HCT116 (cell line): ENCODE measurements at regions not wholly inside any gene's neighbourhood (a gene's known extent, or its start where the extent isn't known, plus 50 kb on each side); places are given as distances from the start of the nearest gene placed in this dataset.

Source experiments
- ATAC-seq: fragments of 200-7000 bp; cut with Tn5 transposase; 2 replicates; pipeline ENCODE4 v1.9.1; 2020; ENCODE audit warnings: mild to moderate bottlenecking, moderate library complexity
- BruUV-seq: library from RNA; stranded (reverse); fragments of 400-500 nt; replicated peaks from 2 replicates; lab custom pipeline; 2021; lab: Mats Ljungman, UMichigan
- CTCF ChIA-PET: fragments of 300-600 bp; sonication (Branson Sonifier 250); formaldehyde crosslinking; loops from one replicate; lab custom pipeline; 2021; ENCODE audit warnings: antibody characterized with exemption; lab: Charles Lee
- POLR2A ChIA-PET: fragments of 300-600, 350-600 bp; sonication (Branson Sonifier 250); formaldehyde crosslinking; loops from one replicate; lab custom pipeline; 2021; ENCODE audit warnings: antibody characterized with exemption; lab: Charles Lee
- RAD21 ChIA-PET, 2 experiments: fragments of 300-600 bp; sonication (Branson Sonifier 250); formaldehyde crosslinking; loops; one replicate each; lab custom pipeline; 2023; ENCODE audit warnings: low total read pairs in 2 of 2; ENCODE audit not compliant: uncharacterized antibody in 2 of 2, unreplicated experiment in 2 of 2, low non-redundant PET in 1 of 2; lab: Charles Lee
- DNase-seq: peaks from one replicate; pipeline ENCODE4 v3.0.0-alpha.2; 2010; ENCODE audit warnings: low read depth, low spot score
- H2AFZ ChIP-seq: fragments of 200-600 bp; shearing (Covaris generic), sonication (generic); 2 replicates; pipeline ENCODE4 v1.6.1; 2017; ENCODE audit warnings: low read depth, mixed run types, mixed read lengths, antibody characterized with exemption, low read length; ENCODE audit not compliant: poor library complexity, severe bottlenecking
- H3K27ac ChIP-seq: 2 replicates; pipeline ENCODE4 v1.5.1; 2012; ENCODE audit warnings: low read depth, low read length
- H3K27me3 ChIP-seq: fragments of 200-600 bp; sonication (generic); 2 replicates; pipeline ENCODE4 v1.6.1; 2016; ENCODE audit warnings: mixed run types, low read length, mixed read lengths; ENCODE audit not compliant: insufficient read depth
- H3K36me3 ChIP-seq, 2 experiments: fragments of 200-500 bp in 1 of 2; fragments of 200-600 bp in 1 of 2; sonication (Bioruptor generic) in 1 of 2; sonication (generic) in 1 of 2; 2 replicates each; pipeline versions ENCODE4 v1.5.1 to v1.6.1; 2014 to 2016; ENCODE audit warnings: low read length in 2 of 2, inconsistent platforms in 1 of 2, mixed read lengths in 1 of 2, mixed run types in 1 of 2; ENCODE audit not compliant: insufficient read depth in 2 of 2, control insufficient read depth in 1 of 2
- H3K4me1 ChIP-seq, 2 experiments: fragments of 200-600 bp in 1 of 2; sonication (generic) in 1 of 2; 2 replicates each; pipeline versions ENCODE4 v1.5.1 to v1.6.1; 2012 to 2017; ENCODE audit warnings: low read length in 2 of 2, inconsistent platforms in 1 of 2, mild to moderate bottlenecking in 1 of 2, mixed read lengths in 1 of 2, mixed run types in 1 of 2, moderate library complexity in 1 of 2; ENCODE audit not compliant: insufficient read depth in 2 of 2, control insufficient read depth in 1 of 2
- H3K4me2 ChIP-seq: fragments of 200-600 bp; sonication (generic); 2 replicates; pipeline ENCODE4 v1.6.1; 2017; ENCODE audit warnings: mixed run types, low read length, mixed read lengths
- H3K4me3 ChIP-seq, 2 experiments: fragments of 200-600 bp in 1 of 2; sonication (generic) in 1 of 2; replicated peaks in 1 of 2; 2 replicates each; pipeline ENCODE4 v1.5.1; 2011 to 2016; ENCODE audit warnings: low read length in 2 of 2, control low read depth in 1 of 2, low read depth in 1 of 2, mild to moderate bottlenecking in 1 of 2, mixed read lengths in 1 of 2, mixed run types in 1 of 2
- H3K79me2 ChIP-seq: fragments of 200-600 bp; sonication (generic); 2 replicates; pipeline ENCODE4 v1.6.1; 2017; ENCODE audit warnings: mild to moderate bottlenecking, mixed run types, low read length, moderate library complexity, mixed read lengths; ENCODE audit not compliant: insufficient read depth
- H3K9ac ChIP-seq: fragments of 200-600 bp; sonication (generic); 2 replicates; pipeline ENCODE4 v1.6.1; 2016; ENCODE audit warnings: low read length, mixed read lengths
- H3K9me2 ChIP-seq: fragments of 200-600 bp; sonication (generic), shearing (Covaris generic); 2 replicates; pipeline ENCODE4 v1.6.1; 2017; ENCODE audit warnings: mixed run types, mild to moderate bottlenecking, moderate library complexity; ENCODE audit not compliant: insufficient read depth
- H3K9me3 ChIP-seq, 2 experiments: fragments of 200-500 bp in 1 of 2; fragments of 200-600 bp in 1 of 2; sonication (Bioruptor generic) in 1 of 2; sonication (generic) in 1 of 2; 2 replicates each; pipeline ENCODE4 v1.6.1; 2014 to 2017; ENCODE audit warnings: low read length in 2 of 2, mixed read lengths in 2 of 2, inconsistent platforms in 1 of 2, low read depth in 1 of 2, mild to moderate bottlenecking in 1 of 2, mixed run types in 1 of 2, moderate library complexity in 1 of 2; ENCODE audit not compliant: control insufficient read depth in 1 of 2, insufficient read depth in 1 of 2
- H4K20me1 ChIP-seq: fragments of 200-600 bp; sonication (generic), shearing (Covaris generic); 2 replicates; pipeline ENCODE4 v1.6.1; 2017; ENCODE audit warnings: mixed run types, mild to moderate bottlenecking, moderate library complexity; ENCODE audit not compliant: insufficient read depth
- CBX3 ChIP-seq: IDR thresholded peaks from 2 replicates; pipeline ENCODE4 v1.6.1; 2012; ENCODE audit warnings: low read depth
- RAD21 ChIP-seq: IDR thresholded peaks from 2 replicates; pipeline ENCODE4 v1.6.1; 2012; ENCODE audit warnings: low read depth, mild to moderate bottlenecking
- SIN3A ChIP-seq: IDR thresholded peaks from 2 replicates; pipeline ENCODE4 v1.6.1; 2012; ENCODE audit warnings: low read depth
- SRF ChIP-seq: IDR thresholded peaks from 2 replicates; pipeline ENCODE4 v1.6.1; 2012; ENCODE audit warnings: low read depth
- ZNF274 ChIP-seq: fragments of 200-500 bp; sonication (Bioruptor generic); IDR thresholded peaks from 2 replicates; pipeline ENCODE4 v1.6.1; 2014; ENCODE audit warnings: mild to moderate bottlenecking, low read depth, low read length, inconsistent platforms
- intact Hi-C: fragments of 100-400 bp; cut with micrococcal nuclease; formaldehyde crosslinking; loops from 2 replicates; pipeline ENCODE4 v1.10.0; 2022
- TF ChIP-seq, protein P1 (sequence below): IDR thresholded peaks from 2 replicates; pipeline ENCODE4 v1.6.1; 2012
- TF ChIP-seq, protein P2 (sequence below): IDR thresholded peaks from 2 replicates; pipeline ENCODE4 v1.6.1; 2011; ENCODE audit warnings: mild to moderate bottlenecking, low read length, moderate library complexity; ENCODE audit not compliant: insufficient replicate concordance; ENCODE audit errors: extremely low read depth

DNA sequence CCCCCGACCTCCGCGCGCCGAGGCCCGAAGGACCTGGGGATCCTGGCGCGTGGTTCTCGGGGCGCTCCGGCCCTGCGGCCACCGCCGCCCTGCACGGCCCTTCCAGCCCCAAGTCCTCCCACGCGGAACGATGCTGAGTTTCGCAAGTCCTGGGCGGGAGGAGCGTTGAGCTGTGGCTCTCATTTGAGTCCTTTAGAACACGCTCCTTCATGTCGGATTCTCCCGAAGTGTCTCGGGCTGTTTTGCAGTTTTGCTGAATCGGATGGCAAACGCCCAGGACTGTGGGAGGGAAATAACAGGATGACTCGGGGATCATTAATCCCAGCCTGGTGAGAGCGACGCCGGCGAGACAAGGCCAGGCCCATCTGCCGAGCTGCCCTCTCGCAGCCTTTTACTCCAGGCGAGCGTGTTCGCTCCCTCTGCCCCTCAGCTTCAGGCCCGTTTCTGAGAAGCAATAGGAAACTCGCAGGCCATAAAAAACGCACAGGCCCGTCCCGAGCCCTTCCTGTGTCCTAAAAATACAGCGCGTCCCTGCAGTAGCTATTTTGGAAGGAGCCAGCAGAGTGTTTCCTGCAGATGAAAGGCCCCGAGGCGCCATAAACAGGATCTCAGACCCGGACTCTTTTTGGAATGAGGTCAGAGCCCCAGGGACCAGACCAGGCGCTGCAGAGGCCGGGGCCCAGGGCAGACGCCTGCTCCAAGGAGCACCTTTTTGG is 153.5 kb downstream of the DLL1 start:
- no peak overlapping the region for H3K27ac ChIP-seq
- H4K20me1 ChIP-seq, result no peaks in the 10 kb centered on the region
- TF ChIP-seq, protein P1, sequence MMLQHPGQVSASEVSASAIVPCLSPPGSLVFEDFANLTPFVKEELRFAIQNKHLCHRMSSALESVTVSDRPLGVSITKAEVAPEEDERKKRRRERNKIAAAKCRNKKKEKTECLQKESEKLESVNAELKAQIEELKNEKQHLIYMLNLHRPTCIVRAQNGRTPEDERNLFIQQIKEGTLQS, result no peak
- TF ChIP-seq, protein P2, sequence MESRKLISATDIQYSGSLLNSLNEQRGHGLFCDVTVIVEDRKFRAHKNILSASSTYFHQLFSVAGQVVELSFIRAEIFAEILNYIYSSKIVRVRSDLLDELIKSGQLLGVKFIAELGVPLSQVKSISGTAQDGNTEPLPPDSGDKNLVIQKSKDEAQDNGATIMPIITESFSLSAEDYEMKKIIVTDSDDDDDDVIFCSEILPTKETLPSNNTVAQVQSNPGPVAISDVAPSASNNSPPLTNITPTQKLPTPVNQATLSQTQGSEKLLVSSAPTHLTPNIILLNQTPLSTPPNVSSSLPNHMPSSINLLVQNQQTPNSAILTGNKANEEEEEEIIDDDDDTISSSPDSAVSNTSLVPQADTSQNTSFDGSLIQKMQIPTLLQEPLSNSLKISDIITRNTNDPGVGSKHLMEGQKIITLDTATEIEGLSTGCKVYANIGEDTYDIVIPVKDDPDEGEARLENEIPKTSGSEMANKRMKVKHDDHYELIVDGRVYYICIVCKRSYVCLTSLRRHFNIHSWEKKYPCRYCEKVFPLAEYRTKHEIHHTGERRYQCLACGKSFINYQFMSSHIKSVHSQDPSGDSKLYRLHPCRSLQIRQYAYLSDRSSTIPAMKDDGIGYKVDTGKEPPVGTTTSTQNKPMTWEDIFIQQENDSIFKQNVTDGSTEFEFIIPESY, result no peak
- TF ChIP-seq RAD21, result no peak
- no peak for TF ChIP-seq SRF
- no peak for TF ChIP-seq SIN3A
- TF ChIP-seq ZNF274, result no peak
- no peak for TF ChIP-seq CBX3
- ChIA-PET POLR2A (no interaction called here), RAD21 (no interaction called here), CTCF (no interaction called here)
- DNase-seq (no peak), ATAC-seq (no peak)
- intact Hi-C loops, result no loop called here
- H3K9ac ChIP-seq, result no peak overlapping the region
- H3K36me3 ChIP-seq, result no peaks in the 10 kb centered on the region
- H3K4me2 ChIP-seq, result no peak overlapping the region
- no peak overlapping the region for H2AFZ ChIP-seq
- H3K4me3 ChIP-seq, result no peak overlapping the region
- no peaks in the 10 kb centered on the region for H3K27me3 ChIP-seq
- no peaks in the 10 kb centered on the region for H3K9me2 ChIP-seq
- BruUV-seq, result no TSS peak
- no peaks in the 10 kb centered on the region for H3K4me1 ChIP-seq
- no peaks in the 10 kb centered on the region for H3K9me3 ChIP-seq
- no peaks in the 10 kb centered on the region for H3K79me2 ChIP-seq
